ENCODE measurements at regions not wholly inside any gene's neighbourhood (a gene's known extent, or its start where the extent isn't known, plus 50 kb on each side); places are given as distances from the start of the nearest gene placed in this dataset.

DNA sequence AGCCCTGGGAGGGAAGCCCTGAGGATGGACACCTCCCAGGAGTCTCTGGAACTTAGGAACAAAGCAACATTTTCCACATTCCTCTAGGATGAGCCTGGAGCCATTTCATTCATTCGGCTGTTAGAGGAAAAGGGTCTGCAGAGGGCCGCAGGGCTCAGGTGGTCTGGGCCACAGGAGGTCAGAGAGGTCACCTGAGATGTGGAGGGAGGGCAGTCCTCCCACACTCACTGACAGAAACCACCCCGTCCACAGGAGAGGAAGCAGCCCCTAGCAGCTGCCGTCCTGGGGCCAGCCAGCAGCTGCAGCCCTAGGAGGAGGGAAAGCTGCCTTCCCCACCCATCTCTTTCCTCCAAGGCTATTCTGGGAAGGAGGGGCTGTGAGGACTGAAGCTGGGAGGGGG is 207.0 kb downstream of the CDC5L start:
- no peak for DNase-seq
- ChIA-PET CTCF (interaction anchor here (1.4 to 1.7 kb wide), 3 partner anchors 10 to 1329 kb away, joined by 5 to 7 read pairs (median 6); no protein-coding TSS in a partner anchor), POLR2A (no interaction called here)
- peaks cover 8% of the 10 kb centered on the region for H3K27me3 Mint-ChIP-seq (ENCODE audit: low read depth)
- no peak for ATAC-seq
- no peak overlapping the region for H3K4me3 Mint-ChIP-seq
- H3K27ac Mint-ChIP-seq, result no peak overlapping the region
- H3K9me3 Mint-ChIP-seq (ENCODE audit: insufficient read depth), result no peaks in the 10 kb centered on the region
- H3K4me1 Mint-ChIP-seq (ENCODE audit: low read depth), result peaks cover 2% of the 10 kb centered on the region
- H3K36me3 Mint-ChIP-seq (ENCODE audit: low read depth), result no peaks in the 10 kb centered on the region

- DNase-seq (no peak), ATAC-seq (no peak)
- CTCF ChIA-PET, result interaction anchor here (1.2 to 1.4 kb wide), 2 partner anchors 124 to 129 kb away, joined by 3 read pairs; no protein-coding TSS in a partner anchor
These were observed 211.2 kb downstream of the CDC5L start for GRCh38 chr6:44598679-44599078.

DNA sequence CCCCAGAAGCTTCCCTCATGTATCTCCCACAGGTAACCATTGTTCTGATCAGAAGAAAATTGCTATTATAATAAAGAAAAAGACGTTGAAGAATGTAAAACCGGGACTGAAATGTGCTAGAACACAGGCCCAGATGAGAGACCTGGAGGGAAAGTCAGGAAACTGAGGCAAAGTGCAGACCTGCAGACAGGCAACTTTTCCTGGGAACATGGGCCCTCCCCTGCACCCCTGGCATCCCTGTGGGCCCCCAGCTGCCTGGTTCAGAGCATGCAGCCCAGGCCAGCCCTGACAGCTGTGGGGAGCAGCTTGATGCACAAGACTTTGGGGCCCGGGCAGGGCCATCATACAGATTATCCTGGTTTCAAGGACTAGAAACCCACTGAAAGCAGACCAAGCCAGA is 212.2 kb downstream of the CDC5L start:
- ATAC-seq (no peak), DNase-seq (no peak)
- H3K36me3 Mint-ChIP-seq (ENCODE audit: low read depth), result no peaks in the 10 kb centered on the region
- no peaks in the 10 kb centered on the region for H3K9me3 Mint-ChIP-seq (ENCODE audit: insufficient read depth)
- peaks cover 6% of the 10 kb centered on the region for H3K27me3 Mint-ChIP-seq (ENCODE audit: low read depth)
- POLR2A ChIA-PET, result no interaction called here
- CTCF ChIA-PET, result no interaction called here
- H3K27ac Mint-ChIP-seq, result no peak overlapping the region
- H3K4me1 Mint-ChIP-seq (ENCODE audit: low read depth), result no peaks in the 10 kb centered on the region
- no peak overlapping the region for H3K4me3 Mint-ChIP-seq

More at GRCh38 chr6:44598679-44599078, 211.2 kb downstream of the CDC5L start:
- no peaks in the 10 kb centered on the region for H3K36me3 Mint-ChIP-seq (ENCODE audit: low read depth)
- no peaks in the 10 kb centered on the region for H3K4me1 Mint-ChIP-seq (ENCODE audit: low read depth)
- H3K27ac Mint-ChIP-seq, result no peak overlapping the region
- POLR2A ChIA-PET, result no interaction called here
- H3K27me3 Mint-ChIP-seq (ENCODE audit: low read depth), result peaks cover 8% of the 10 kb centered on the region
- H3K4me3 Mint-ChIP-seq, result no peak overlapping the region
- H3K9me3 Mint-ChIP-seq (ENCODE audit: insufficient read depth), result no peaks in the 10 kb centered on the region

GRCh38 chr6:44603044-44603686 is 215.7 kb downstream of the CDC5L start:
- no peak for ATAC-seq
- CTCF ChIA-PET, result no interaction called here
- Mint-ChIP-seq H3K27me3 (ENCODE audit: low read depth) (peaks cover 5% of the 10 kb centered on the region), H3K4me1 (ENCODE audit: low read depth) (no peaks in the 10 kb centered on the region), H3K9me3 (ENCODE audit: insufficient read depth) (no peaks in the 10 kb centered on the region), H3K36me3 (ENCODE audit: low read depth) (no peaks in the 10 kb centered on the region), H3K27ac (no peak overlapping the region), H3K4me3 (no peak overlapping the region)
- POLR2A ChIA-PET, result no interaction called here
- DNase-seq, result no peak

- Mint-ChIP-seq H3K27me3 (ENCODE audit: low read depth) (peaks cover 3% of the 10 kb centered on the region), H3K9me3 (ENCODE audit: insufficient read depth) (no peaks in the 10 kb centered on the region), H3K27ac (no peak overlapping the region), H3K4me1 (ENCODE audit: low read depth) (no peaks in the 10 kb centered on the region), H3K36me3 (ENCODE audit: low read depth) (no peaks in the 10 kb centered on the region), H3K4me3 (no peak overlapping the region)
- ATAC-seq, result no peak
- POLR2A ChIA-PET, result no interaction called here
- CTCF ChIA-PET, result no interaction called here
- no peak for DNase-seq
These were observed 219.0 kb downstream of the CDC5L start for GRCh38 chr6:44606504-44606903.

GRCh38 chr6:44606976-44607375 is 219.5 kb downstream of the CDC5L start:
- no peak for DNase-seq
- CTCF ChIA-PET, result no interaction called here
- POLR2A ChIA-PET, result no interaction called here

GRCh38 chr6:44608175-44608574 is 220.7 kb downstream of the CDC5L start:
- CTCF ChIA-PET, result no interaction called here
- Mint-ChIP-seq H3K9me3 (ENCODE audit: insufficient read depth) (no peaks in the 10 kb centered on the region), H3K4me3 (no peak overlapping the region), H3K27ac (no peak overlapping the region), H3K4me1 (ENCODE audit: low read depth) (no peaks in the 10 kb centered on the region), H3K36me3 (ENCODE audit: low read depth) (no peaks in the 10 kb centered on the region), H3K27me3 (ENCODE audit: low read depth) (peaks cover 3% of the 10 kb centered on the region)
- DNase-seq (no peak), ATAC-seq (no peak)
- POLR2A ChIA-PET, result no interaction called here

More at GRCh38 chr6:44606976-44607375, 219.5 kb downstream of the CDC5L start:
- no peak overlapping the region for H3K27ac Mint-ChIP-seq
- no peak overlapping the region for H3K4me3 Mint-ChIP-seq
- no peak for ATAC-seq
- H3K4me1 Mint-ChIP-seq (ENCODE audit: low read depth), result no peaks in the 10 kb centered on the region
- H3K36me3 Mint-ChIP-seq (ENCODE audit: low read depth), result no peaks in the 10 kb centered on the region
- no peaks in the 10 kb centered on the region for H3K9me3 Mint-ChIP-seq (ENCODE audit: insufficient read depth)
- peaks cover 3% of the 10 kb centered on the region for H3K27me3 Mint-ChIP-seq (ENCODE audit: low read depth)

- ChIA-PET POLR2A (no interaction called here), CTCF (no interaction called here)
- peaks cover 3% of the 10 kb centered on the region for H3K27me3 Mint-ChIP-seq (ENCODE audit: low read depth)
- no peaks in the 10 kb centered on the region for H3K36me3 Mint-ChIP-seq (ENCODE audit: low read depth)
- no peaks in the 10 kb centered on the region for H3K4me1 Mint-ChIP-seq (ENCODE audit: low read depth)
- no peak for ATAC-seq
- no peak for DNase-seq
- no peaks in the 10 kb centered on the region for H3K9me3 Mint-ChIP-seq (ENCODE audit: insufficient read depth)
- H3K27ac Mint-ChIP-seq, result no peak overlapping the region
- no peak overlapping the region for H3K4me3 Mint-ChIP-seq
These were observed 221.6 kb downstream of the CDC5L start for GRCh38 chr6:44609051-44609612.

DNA sequence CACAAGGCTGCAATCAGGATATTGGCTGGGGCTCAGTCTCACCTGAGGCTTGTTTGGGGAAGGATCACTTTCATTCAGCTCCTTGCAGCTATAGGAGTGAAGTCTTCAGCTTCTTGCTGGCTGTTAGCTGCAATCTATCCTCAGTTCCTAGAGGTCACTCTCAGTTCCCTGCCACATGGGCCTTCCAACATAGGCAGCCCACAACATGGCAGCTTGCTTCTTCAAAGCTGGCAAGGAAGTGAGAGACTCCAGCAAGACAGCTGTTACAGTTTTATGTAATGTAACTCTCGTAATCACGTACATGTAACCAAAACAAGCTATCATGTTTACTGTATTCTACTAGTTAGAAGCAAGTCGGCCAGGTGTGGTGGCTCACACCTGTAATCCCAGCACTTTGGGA is 226.9 kb downstream of the CDC5L start:
- no peaks in the 10 kb centered on the region for H3K36me3 Mint-ChIP-seq (ENCODE audit: low read depth)
- POLR2A ChIA-PET, result no interaction called here

GRCh38 chr6:44615621-44616020 is 228.1 kb downstream of the CDC5L start:
- no peaks in the 10 kb centered on the region for H3K9me3 Mint-ChIP-seq (ENCODE audit: insufficient read depth)
- H3K27ac Mint-ChIP-seq, result no peak overlapping the region
- no peak overlapping the region for H3K4me3 Mint-ChIP-seq
- DNase-seq, result no peak
- H3K36me3 Mint-ChIP-seq (ENCODE audit: low read depth), result no peaks in the 10 kb centered on the region
- no peak for ATAC-seq
- no peaks in the 10 kb centered on the region for H3K4me1 Mint-ChIP-seq (ENCODE audit: low read depth)
- ChIA-PET POLR2A (no interaction called here), CTCF (interaction anchor here (1.1 kb wide), 1 partner anchor 140 kb away, joined by 3 read pairs; no protein-coding TSS in a partner anchor)
- H3K27me3 Mint-ChIP-seq (ENCODE audit: low read depth), result no peaks in the 10 kb centered on the region

More for the DNA sequence above, 226.9 kb downstream of the CDC5L start:
- Mint-ChIP-seq H3K27me3 (ENCODE audit: low read depth) (peaks cover 3% of the 10 kb centered on the region), H3K9me3 (ENCODE audit: insufficient read depth) (no peaks in the 10 kb centered on the region), H3K4me1 (ENCODE audit: low read depth) (no peaks in the 10 kb centered on the region), H3K4me3 (no peak overlapping the region), H3K27ac (no peak overlapping the region)
- ATAC-seq (no peak), DNase-seq (no peak)
- CTCF ChIA-PET, result interaction anchor here (1.0 to 3.4 kb wide), 2 partner anchors 16 to 139 kb away, joined by 3 to 13 read pairs; no protein-coding TSS in a partner anchor

- ATAC-seq (no peak), DNase-seq (no peak)
- Mint-ChIP-seq H3K4me1 (ENCODE audit: low read depth) (no peaks in the 10 kb centered on the region), H3K9me3 (ENCODE audit: insufficient read depth) (no peaks in the 10 kb centered on the region), H3K27ac (no peak overlapping the region), H3K4me3 (no peak overlapping the region), H3K27me3 (ENCODE audit: low read depth) (no peaks in the 10 kb centered on the region), H3K36me3 (ENCODE audit: low read depth) (no peaks in the 10 kb centered on the region)
- ChIA-PET CTCF (no interaction called here), POLR2A (no interaction called here)
These were observed 229.9 kb downstream of the CDC5L start for GRCh38 chr6:44617416-44617815.

DNA sequence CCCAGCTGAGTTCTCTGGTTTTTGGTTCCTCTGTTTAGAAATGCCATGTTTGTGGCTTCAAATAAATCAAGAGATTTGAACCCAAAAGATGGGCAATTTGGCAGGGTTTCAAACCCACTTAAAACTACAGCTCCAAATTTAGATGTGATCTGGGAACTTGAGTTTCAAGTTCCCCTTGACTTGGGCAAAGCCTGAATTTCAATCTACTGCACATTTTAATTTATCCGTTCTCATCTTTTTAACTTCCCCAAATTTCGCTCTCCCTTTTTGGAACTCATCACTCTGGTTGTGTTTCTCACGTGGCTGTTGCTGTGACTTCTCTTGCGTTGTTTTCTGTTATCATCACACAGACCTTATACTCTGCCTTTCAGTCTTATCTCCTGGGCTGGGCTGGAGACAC is 230.9 kb downstream of the CDC5L start:
- DNase-seq (no peak), ATAC-seq (no peak)
- Mint-ChIP-seq H3K4me1 (ENCODE audit: low read depth) (no peaks in the 10 kb centered on the region), H3K9me3 (ENCODE audit: insufficient read depth) (no peaks in the 10 kb centered on the region), H3K27me3 (ENCODE audit: low read depth) (no peaks in the 10 kb centered on the region), H3K27ac (no peak overlapping the region), H3K36me3 (ENCODE audit: low read depth) (no peaks in the 10 kb centered on the region), H3K4me3 (no peak overlapping the region)
- CTCF ChIA-PET, result no interaction called here
- POLR2A ChIA-PET, result no interaction called here

DNA sequence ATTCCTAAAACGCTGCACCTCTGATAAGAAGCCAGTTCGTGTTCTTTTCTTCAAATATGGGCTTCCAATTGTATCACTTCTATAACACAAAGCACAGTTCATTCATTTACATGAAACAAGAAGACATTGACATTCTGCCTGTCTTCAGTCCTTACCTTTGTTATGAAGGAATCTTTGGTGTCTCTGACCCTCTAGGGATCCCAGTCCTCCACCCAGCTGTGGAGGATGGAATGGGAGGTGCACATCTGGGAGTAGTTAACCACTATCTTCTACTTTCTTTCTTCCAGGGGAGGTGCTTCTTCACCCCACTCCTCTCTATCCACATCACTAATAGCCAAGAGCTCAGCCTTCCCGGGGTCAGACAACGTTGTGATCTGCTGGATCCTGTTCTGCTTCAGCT is 233.4 kb downstream of the CDC5L start:
- no peak overlapping the region for H3K27ac Mint-ChIP-seq
- CTCF ChIA-PET, result interaction anchor here (1.5 kb wide), 1 partner anchor 145 kb away, joined by 5 read pairs; no protein-coding TSS in a partner anchor

More for the DNA sequence above, 233.4 kb downstream of the CDC5L start:
- POLR2A ChIA-PET, result no interaction called here
- DNase-seq (no peak), ATAC-seq (no peak)
- Mint-ChIP-seq H3K27me3 (ENCODE audit: low read depth) (no peaks in the 10 kb centered on the region), H3K36me3 (ENCODE audit: low read depth) (no peaks in the 10 kb centered on the region), H3K9me3 (ENCODE audit: insufficient read depth) (no peaks in the 10 kb centered on the region), H3K4me1 (ENCODE audit: low read depth) (no peaks in the 10 kb centered on the region), H3K4me3 (no peak overlapping the region)
